Stimulated activated CD8-positive, alpha-beta memory T cell treated with anti-CD3 and anti-CD28 coated beads, Interleukin-15, amount 100 ng/mL, for 4 hours (primary cell): ENCODE measurements at regions not wholly inside any gene's neighbourhood (a gene's known extent, or its start where the extent isn't known, plus 50 kb on each side); places are given as distances from the start of the nearest gene placed in this dataset.

Experiments used
- DNase-seq, 2 donors: peaks; one replicate each; pipeline ENCODE4 v3.0.0-alpha.2; 2020; ENCODE audit warnings: low read depth in 2 of 2

- DNase-seq = no peak
Observed at GRCh38 chr11:69931060-69931910, 112.1 kb upstream of the FGF3 start.

GRCh38 chr11:69931994-69932910 lies 113.0 kb upstream of the FGF3 start:
- DNase-seq = no peak

- no peak for DNase-seq
Observed at GRCh38 chr11:69934861-69935494, 115.8 kb upstream of the FGF3 start.

GRCh38 chr11:69935941-69936505 lies 116.8 kb upstream of the FGF3 start:
- no peak for DNase-seq

- DNase-seq = no peak
Observed at GRCh38 chr11:69936771-69937170, 117.6 kb upstream of the FGF3 start.

GRCh38 chr11:69938206-69938605 lies 119.0 kb upstream of the FGF3 start:
- no peak for DNase-seq

- DNase-seq = no peak
Observed at GRCh38 chr11:69939551-69940245, 120.5 kb upstream of the FGF3 start.

GRCh38 chr11:69940246-69940610 lies 121.0 kb upstream of the FGF3 start:
- DNase-seq = no peak

- DNase-seq = no peak
Observed at GRCh38 chr11:69941546-69942332, 122.5 kb upstream of the FGF3 start.

- no peak for DNase-seq
Observed at GRCh38 chr11:69942333-69942820, 123.2 kb upstream of the FGF3 start.

- DNase-seq = no peak
Observed at GRCh38 chr11:69943066-69943465, 123.8 kb upstream of the FGF3 start.

- DNase-seq = no peak
Observed at GRCh38 chr11:69943506-69943905, 124.3 kb upstream of the FGF3 start.

- DNase-seq = no peak
Observed at GRCh38 chr11:69944146-69944795, 125.1 kb upstream of the FGF3 start.

GRCh38 chr11:69945157-69945556 lies 125.9 kb upstream of the FGF3 start:
- no peak for DNase-seq

- no peak for DNase-seq
Observed at GRCh38 chr11:69947059-69947792, 128.0 kb upstream of the FGF3 start.

- DNase-seq = no peak
Observed at GRCh38 chr11:69947793-69948255, 128.6 kb upstream of the FGF3 start.

- DNase-seq = no peak
Observed at GRCh38 chr11:69948256-69949141, 129.3 kb upstream of the FGF3 start.

- DNase-seq = no peak
Observed at GRCh38 chr11:69949327-69949726, 128.8 kb upstream of the ANO1 start.
